HS-5 (cell line): ENCODE measurements at regions not wholly inside any gene's neighbourhood (a gene's known extent, or its start where the extent isn't known, plus 50 kb on each side); places are given as distances from the start of the nearest gene placed in this dataset.

Experiments used
- DNase-seq: peaks from one replicate; pipeline ENCODE4 v3.0.0-alpha.2; 2012; ENCODE audit warnings: low read depth

- DNase-seq = no peak
Measured at GRCh38 chrX:9317176-9317575, 147.7 kb upstream of the TBL1X start.

DNA sequence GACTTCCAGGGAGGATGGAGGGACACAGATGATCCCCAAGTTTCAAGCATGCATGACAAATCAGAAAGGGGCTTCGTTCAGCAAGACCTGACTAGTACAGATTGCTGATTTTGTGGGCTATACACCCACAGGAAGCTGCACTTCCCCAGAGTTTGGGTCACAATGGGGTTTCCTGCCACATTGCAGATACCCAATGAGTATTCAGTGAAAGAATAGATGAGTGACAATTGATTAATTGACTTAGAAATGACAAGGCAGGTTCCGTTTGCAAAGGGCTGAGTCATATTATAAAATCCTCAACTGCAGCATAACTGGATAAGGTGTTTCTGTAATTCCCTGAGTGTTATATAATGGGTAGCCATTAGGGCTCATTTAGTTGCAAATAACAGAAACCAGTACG, 146.6 kb upstream of the TBL1X start:
- DNase-seq = no peak

DNA sequence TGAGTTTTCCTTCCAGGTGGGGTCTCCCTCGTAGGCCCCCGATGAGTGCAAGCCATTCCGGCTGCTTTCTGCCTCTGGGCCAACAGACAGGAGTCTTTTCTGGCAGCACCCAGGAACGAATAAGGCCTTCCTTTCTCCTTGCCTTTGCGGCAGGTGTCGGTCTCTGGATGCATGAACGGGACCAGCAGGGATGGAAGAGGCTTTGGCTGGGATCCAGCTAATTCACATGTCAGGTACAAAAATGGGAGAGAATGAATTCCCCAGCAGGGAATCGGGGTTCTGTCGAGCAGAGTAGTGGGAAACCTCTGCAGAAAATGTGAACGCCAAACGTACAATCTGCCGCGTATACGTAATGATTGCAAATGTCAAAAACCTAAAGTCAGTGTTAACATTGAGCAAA, 146.1 kb upstream of the TBL1X start:
- DNase-seq = no peak

DNA sequence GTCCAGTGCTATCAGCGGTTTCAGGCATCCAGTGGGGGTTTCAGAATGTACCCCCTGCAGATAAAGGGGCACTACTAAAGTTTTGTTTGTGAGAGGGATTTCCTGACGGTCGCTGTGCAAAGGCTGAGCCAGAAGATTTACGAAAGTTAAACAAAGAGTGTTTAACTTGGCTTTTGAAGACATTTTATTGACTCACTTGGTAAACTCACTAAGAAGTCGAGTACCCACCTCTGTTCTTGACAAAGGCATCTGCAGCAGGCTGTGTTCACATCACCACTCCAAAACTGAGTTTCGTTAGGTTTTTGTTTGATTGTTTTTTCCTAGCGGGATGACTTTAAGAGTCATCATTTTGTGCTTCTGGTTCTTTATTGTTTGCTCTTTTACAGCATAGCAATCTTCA, 143.9 kb upstream of the TBL1X start:
- no peak for DNase-seq

DNA sequence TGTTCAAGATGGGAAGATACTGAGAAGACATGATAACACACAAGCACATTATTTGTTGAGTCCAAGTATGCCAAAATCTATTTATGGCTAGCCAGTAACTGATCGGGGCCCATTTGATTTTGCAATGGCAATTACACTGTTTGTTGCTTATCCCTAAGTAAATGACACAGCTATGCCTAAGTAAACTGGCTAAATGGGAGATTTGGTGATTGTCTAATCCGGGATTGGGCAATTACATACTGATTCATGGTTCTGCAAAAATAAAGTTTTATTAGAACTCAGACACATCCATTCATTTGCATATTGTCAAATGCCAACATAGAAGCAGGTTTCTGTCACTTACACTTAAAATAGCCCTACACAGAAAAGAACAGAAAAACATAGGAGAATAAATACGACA, 140.2 kb upstream of the TBL1X start:
- DNase-seq = no peak

DNA sequence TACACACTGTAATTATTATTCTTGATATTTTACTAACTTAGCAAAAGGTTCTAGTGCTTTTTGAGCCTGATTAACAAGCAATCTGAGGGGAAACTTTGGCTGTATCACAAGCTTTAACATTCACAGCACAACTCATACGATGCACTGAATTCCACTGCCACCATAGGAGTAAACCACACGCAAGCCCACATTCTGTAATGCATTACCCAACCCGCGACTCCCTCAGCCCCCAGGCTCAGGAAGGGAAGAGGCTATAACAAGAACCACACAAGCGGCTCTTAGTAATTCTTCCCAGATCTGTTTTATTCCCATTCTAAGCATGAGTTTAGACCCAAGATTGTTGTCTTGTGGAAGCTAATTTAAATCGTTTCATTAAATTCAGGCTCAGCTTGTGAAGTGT, 138.5 kb upstream of the TBL1X start:
- DNase-seq = no peak

DNA sequence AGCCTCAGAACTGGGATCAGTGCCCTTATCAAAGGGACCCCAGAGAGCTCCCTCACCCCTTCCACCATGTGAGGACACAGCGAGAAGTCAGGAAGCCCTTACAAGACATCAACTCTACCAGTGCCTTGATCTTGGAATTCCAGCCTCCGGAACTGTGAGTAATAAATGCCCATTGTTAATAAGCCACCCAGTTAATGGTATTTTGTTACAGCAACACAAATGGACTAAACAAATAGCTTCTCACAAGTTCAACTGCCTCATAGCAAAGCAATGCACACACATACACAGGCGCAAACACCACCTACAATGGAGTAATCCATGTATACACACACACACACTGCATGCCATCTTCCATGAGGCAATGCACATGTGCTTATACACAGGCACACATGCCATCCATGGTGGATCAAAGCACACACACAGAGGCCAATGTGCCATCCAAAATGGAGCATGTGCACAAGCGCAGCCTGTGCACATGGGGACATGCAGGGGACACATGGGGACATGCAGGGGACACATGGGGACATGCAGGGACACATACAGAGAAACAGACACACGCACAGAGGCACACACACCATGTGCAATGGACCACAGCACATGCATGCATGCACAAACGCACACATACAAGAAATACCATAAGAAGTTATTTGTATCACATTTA, 137.6 kb upstream of the TBL1X start:
- DNase-seq = no peak

DNA sequence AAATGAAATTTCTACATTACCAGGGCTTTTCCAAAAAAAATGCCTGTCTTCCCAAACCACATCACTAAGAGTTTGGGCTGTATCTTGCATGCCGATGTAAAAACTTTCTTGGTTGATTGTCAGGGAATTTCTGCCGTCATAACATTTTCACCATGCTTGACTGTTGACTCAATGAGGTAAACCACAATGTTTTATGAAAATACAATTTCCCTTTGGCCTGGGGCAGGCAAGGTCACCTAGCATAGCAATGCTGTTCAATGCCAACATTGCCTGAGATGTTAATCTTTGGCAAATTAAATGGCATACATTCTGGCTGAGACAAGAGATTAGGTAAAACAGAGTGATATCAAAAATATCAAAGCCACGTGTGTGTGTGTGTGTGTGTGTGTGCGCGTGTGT, 137.1 kb upstream of the TBL1X start:
- DNase-seq = no peak

- no peak for DNase-seq
Measured at GRCh38 chrX:9329056-9329455, 135.8 kb upstream of the TBL1X start.

DNA sequence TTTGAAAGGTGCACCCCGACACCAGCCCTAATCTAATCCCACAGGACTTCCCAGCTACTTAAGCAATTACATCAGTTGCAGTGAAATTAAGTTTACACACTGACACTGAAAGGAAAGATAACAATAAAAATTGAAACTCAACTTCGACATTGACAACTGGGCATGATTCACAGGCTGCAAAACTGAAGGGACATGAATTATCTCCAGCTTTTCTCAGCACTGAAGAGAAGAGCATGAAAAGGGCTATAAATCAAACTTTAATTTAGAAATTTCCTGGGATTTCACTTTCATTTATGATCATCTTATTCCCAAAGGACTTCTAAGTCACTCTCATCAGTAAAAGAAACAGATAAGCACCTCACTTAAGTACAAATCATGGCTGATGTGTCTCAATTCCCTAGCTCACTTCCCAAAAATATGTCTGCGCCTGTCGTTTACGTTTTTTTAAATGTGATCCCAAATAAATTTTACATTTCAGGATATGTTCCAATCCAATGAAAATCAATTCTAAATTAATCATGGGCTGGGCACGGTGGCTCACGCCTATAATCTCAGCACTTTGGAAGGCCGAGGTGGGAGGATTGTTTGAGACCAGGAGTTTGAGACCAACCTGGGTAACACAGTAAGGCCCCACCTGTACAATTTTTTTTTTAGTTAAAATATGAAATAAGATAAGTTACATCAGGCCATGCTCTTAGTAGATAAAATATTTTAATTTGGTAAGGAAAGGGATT, 134.4 kb upstream of the TBL1X start:
- no peak for DNase-seq

- DNase-seq = no peak
Measured at GRCh38 chrX:9333873-9334560, 130.8 kb upstream of the TBL1X start.

GRCh38 chrX:9335251-9335650, 129.6 kb upstream of the TBL1X start:
- no peak for DNase-seq

DNA sequence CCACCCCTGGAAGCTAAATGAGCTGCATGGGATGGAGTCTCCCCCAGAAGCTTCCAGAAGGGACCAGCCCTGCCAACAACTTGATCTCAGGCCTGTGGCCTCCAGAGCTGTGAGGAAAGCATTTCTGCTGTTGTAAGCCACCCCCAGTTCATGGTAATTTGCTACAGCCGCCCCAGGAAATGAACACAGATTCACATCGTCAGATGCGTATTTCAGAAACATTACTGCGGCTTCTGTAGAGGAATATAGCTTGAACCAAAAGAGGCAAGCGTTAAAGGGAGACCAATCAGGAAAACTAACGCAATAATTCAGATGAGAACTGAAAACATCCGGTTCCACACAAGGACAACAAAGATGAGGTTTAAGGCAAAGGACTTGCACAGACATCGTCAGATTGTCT, 128.4 kb upstream of the TBL1X start:
- DNase-seq = no peak

GRCh38 chrX:9337046-9337445, 127.8 kb upstream of the TBL1X start:
- no peak for DNase-seq

- DNase-seq = no peak
Measured at GRCh38 chrX:9338986-9339385, 125.9 kb upstream of the TBL1X start.

GRCh38 chrX:9339603-9340491, 125.0 kb upstream of the TBL1X start:
- DNase-seq = no peak

GRCh38 chrX:9340598-9341290, 124.1 kb upstream of the TBL1X start:
- DNase-seq = no peak

- no peak for DNase-seq
Measured at GRCh38 chrX:9341291-9342201, 123.3 kb upstream of the TBL1X start.

GRCh38 chrX:9342561-9343051, 122.3 kb upstream of the TBL1X start:
- no peak for DNase-seq

DNA sequence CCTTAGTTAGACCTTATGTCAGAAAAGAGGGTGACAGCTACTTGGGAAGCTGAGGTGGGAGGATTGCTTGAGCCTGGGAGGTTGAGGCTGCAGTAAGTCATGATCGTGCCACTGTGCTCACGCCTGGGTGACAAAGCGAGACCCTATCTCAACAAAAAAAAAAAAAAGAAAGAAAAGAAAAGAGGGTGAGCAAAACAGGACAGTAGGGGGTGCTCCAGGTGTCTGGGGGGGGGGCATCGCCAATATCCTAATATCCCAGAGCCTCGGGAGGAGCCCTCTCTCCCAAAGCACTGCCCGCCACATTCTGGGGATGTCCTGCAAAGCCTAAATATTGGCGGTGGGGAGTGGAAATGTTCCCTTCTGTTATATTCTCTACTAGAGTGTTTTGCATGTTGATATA, 120.9 kb upstream of the TBL1X start:
- DNase-seq = no peak

DNA sequence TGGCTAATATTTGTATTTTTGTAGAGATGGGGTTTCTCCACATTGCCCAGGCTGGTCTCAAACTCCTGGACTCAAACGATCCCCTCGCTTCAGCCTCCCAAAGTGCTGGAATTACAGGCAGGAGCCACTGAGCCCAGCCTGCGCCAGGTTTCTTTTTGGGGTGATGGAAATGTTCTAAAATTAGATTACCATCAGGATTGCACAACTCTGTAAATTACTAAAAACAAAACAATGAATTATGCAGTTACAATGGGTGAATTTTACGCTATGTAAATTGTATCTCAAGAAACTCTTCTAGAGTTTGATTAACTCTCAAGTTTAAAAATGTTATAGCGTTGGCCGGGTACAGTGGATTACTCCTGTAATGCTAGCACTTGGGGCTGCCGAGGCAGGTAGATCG, 118.9 kb upstream of the TBL1X start:
- no peak for DNase-seq
